Forelimb muscle (tissue), 1 donor: ENCODE measurements at regions not wholly inside any gene's neighbourhood (a gene's known extent, or its start where the extent isn't known, plus 50 kb on each side); places are given as distances from the start of the nearest gene placed in this dataset.

ENCODE experiments used
- DNase-seq: peaks from one replicate; pipeline ENCODE4 v3.0.0-alpha.2; 2013; ENCODE audit warnings: low read depth

DNA sequence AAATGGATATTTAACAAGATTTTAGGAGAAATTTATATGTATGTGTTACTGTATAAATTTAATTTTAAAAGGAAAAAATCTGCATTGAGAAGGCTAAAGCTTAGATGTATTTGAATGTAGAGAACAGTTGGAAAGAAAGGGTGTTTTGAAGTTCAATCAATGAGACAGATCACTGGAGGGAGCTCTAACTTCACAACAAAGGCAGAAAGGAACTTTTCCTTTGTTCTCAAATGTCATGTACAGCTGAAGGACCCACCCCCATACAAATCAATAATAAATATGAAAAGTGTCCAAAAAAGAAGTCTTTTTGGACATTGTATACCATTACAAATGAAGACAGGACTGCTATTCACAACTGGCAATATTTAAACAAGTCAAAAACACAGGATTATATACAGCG is 403.4 kb downstream of the DNAJB9 start:
- no peak for DNase-seq

- no peak for DNase-seq
These were observed 405.0 kb downstream of the DNAJB9 start for GRCh38 chr7:108974641-108975040.

GRCh38 chr7:108985037-108985436 is 415.4 kb downstream of the DNAJB9 start:
- no peak for DNase-seq

- DNase-seq = no peak
These were observed 419.6 kb downstream of the DNAJB9 start for GRCh38 chr7:108989319-108989718.

DNA sequence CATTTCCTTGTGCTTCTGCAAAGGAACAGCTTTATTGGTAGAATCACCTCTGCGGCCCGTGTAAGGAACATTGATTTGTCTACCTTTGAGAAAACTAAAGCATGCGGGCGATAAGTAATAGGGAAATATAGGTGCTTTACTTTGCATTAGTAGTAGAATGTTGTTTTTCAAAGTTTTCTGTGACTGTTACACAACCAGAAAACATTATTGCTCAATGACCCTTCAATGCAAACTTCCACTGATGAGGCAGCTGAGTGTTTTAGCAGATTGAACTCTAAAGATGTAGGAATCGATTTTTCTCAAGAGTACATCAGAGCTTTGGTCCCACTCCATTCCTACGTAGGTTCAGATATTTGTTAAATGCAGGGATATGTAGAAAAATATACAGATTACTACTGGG is 427.8 kb downstream of the DNAJB9 start:
- no peak for DNase-seq

DNA sequence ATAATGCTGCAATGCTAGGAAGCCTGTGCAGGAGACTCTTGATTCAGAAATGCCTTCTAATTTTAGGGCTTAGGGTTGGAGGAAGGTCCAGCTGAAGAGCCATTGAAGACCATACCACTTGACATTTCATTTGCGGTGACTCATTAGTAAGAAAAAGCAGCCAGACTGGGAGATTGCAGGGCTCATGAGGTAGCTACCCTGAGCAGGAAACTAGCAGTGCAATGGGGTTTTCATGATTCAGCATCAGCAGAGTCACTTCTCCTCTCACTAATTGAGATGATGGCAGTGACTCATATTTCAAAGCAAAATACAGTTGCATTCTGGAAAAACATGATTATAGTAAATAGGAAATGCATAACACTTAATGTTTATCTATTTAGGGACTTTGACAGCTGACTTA is 434.1 kb downstream of the DNAJB9 start:
- no peak for DNase-seq

DNA sequence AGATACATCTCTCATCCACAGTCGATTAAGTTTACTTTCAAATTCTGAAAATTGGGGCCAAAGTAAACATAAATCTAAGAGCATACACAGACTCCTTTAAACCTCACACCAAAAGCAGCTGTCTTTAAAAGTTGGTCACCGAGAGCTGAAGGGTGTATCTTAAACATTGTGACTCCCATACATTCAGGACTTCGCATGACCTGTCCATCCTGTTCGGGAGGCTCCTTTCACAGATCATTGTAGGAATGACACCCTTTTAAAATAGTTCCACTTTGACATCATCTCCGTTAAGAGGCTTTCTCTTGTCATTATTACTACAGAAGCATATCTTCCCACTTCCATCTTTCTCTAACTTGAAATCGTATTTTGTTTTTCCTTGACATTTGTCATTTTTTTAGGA is 440.0 kb downstream of the DNAJB9 start:
- DNase-seq = no peak

- no peak for DNase-seq
These were observed 450.6 kb downstream of the DNAJB9 start for GRCh38 chr7:109020251-109020650.

DNA sequence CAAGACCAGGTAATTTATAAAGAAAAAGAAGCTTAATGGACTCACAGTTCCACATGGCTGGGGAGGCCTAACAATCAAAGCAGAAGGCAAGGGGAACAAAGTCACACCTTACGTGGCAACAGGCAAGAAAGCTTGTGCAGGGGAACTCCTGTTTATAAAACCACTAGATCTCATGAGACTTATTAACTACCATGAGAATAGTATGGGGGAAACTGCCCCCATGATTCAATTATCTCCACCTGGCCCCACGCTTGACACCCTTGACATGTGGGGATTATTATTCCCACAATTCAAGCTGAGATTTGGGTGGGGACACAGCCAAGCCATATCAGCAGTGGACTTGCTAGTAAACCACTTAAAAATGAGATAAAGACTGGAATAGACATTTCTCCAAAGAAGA is 451.7 kb downstream of the DNAJB9 start:
- no peak for DNase-seq

- DNase-seq = no peak
These were observed 460.2 kb downstream of the DNAJB9 start for GRCh38 chr7:109029866-109030265.

- DNase-seq = no peak
These were observed 475.0 kb downstream of the DNAJB9 start for GRCh38 chr7:109044691-109045090.

GRCh38 chr7:109049366-109049765 is 479.7 kb downstream of the DNAJB9 start:
- DNase-seq = no peak

GRCh38 chr7:109059089-109059488 is 489.4 kb downstream of the DNAJB9 start:
- DNase-seq = no peak

- no peak for DNase-seq
These were observed 493.1 kb downstream of the DNAJB9 start for GRCh38 chr7:109062798-109063197.

- DNase-seq = no peak
These were observed 503.9 kb downstream of the DNAJB9 start for GRCh38 chr7:109073543-109073942.

DNA sequence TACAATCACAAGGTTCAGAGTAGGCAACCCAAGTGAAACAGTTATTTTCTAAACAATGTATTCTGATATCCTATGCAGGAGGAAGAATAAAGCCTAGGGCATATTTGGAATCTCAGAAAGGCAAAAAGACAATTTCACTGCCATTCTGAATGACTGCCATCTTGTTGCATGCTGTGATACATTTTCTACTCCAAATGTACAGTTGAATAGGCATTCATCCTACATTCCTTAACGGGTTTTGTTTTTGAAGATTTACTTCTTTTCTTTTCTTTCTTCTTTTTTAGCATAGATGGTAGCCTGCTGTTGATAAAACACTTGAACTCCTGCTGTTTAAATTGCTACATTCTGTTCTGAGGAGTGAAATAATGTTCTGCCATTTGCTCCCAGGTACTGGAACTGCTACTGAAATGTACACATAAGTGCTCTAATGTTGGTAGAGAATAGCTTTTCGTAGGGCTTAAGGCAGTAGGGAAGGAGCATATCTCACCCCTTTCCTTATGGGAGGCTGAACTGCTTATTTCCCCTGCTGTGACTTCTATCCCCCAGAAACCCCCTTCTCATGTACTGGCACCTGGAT is 506.8 kb downstream of the DNAJB9 start:
- no peak for DNase-seq

GRCh38 chr7:109091042-109091441 is 521.4 kb downstream of the DNAJB9 start:
- no peak for DNase-seq

GRCh38 chr7:109092268-109092667 is 522.6 kb downstream of the DNAJB9 start:
- no peak for DNase-seq

- DNase-seq = no peak
These were observed 531.7 kb downstream of the DNAJB9 start for GRCh38 chr7:109101332-109101731.

- DNase-seq = no peak
These were observed 539.9 kb downstream of the DNAJB9 start for GRCh38 chr7:109109558-109109957.

DNA sequence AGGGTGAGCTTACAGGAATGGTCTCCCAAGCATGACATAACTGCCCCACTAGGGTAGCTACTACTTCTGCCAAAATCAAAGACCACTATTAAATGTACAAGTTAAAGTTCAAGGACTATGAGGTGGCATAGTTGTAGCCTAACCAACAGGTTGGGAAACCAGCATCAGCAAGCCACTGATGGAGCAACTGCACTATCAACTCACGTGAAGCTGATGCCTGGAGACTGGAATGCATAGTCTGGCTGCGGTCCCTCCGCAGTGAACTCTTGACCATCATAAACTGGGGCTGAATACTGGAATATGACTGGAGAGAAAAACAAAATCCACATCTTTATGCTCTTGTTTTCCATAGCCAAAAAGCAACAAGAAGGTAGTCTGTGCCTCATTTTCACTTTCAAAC is 541.4 kb downstream of the DNAJB9 start:
- no peak for DNase-seq

- DNase-seq = no peak
These were observed 552.1 kb downstream of the DNAJB9 start for GRCh38 chr7:109121599-109122300.

DNA sequence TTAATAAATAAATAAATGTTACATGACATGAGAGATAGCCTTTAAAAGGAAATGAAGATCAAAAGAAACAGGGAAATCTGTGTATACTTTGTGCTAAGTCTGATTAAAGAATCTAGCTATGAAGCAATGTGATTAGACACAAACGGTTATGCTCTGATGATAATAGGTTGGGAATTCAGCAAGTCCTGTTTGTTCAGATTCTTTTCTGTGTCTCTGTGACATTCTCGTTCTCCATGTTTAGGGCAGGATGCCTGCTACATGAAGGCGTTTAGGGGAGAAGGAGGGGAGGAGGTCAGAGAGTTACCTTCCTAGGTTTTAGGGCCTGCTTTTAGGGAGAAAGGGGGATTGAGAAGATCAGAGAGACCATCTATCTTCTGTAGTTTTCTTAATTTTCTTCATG is 555.3 kb downstream of the DNAJB9 start:
- no peak for DNase-seq
